Upper lobe of left lung (tissue), 4 donors: ENCODE measurements at regions not wholly inside any gene's neighbourhood (a gene's known extent, or its start where the extent isn't known, plus 50 kb on each side); places are given as distances from the start of the nearest gene placed in this dataset.

Source experiments
- CTCF ChIP-seq, 6 experiments: fragments of 450-650 bp in 4 of 6; fragments of 200-600 bp in 2 of 6; sonication (generic) in 2 of 6; IDR thresholded peaks; one replicate each; pipeline ENCODE4 v1.5.1; 2016 to 2019; ENCODE audit warnings: antibody characterized with exemption in 6 of 6
- POLR2AphosphoS5 ChIP-seq, 2 donors: sonication (generic); formaldehyde crosslinking; IDR thresholded peaks; one replicate each; pipeline ENCODE4 v1.5.1; 2017; ENCODE audit warnings: antibody characterized with exemption in 2 of 2

GRCh38 chr7:98548370-98548769, 68.7 kb upstream of the NPTX2 start:
- TF ChIP-seq POLR2AphosphoS5 (IDR thresholded peaks at IDR 0.05) (no peak), CTCF (IDR thresholded peaks at IDR 0.05) (no peak)
